MM.1S (cell line): ENCODE measurements at regions not wholly inside any gene's neighbourhood (a gene's known extent, or its start where the extent isn't known, plus 50 kb on each side); places are given as distances from the start of the nearest gene placed in this dataset.

Source experiments
- DNase-seq: peaks from one replicate; pipeline ENCODE4 v3.0.0-alpha.2; 2015
- H2AFZ ChIP-seq: fragments of 300-600 bp; sonication (generic); 2 replicates; pipeline ENCODE4 v1.6.0; 2016; ENCODE audit warnings: antibody characterized with exemption, low read length
- H3F3A ChIP-seq: fragments of 300-600 bp; sonication (generic); 2 replicates; pipeline ENCODE4 v1.6.1; 2016; ENCODE audit warnings: mild to moderate bottlenecking, antibody characterized with exemption, low read length, moderate library complexity, mixed read lengths; ENCODE audit not compliant: insufficient read depth
- H3K27ac ChIP-seq: fragments of 300-600 bp; sonication (generic); 2 replicates; pipeline ENCODE4 v1.5.1; 2016; ENCODE audit warnings: mild to moderate bottlenecking, low read length
- H3K27me3 ChIP-seq: fragments of 300-600 bp; sonication (generic); replicated peaks from 2 replicates; pipeline ENCODE4 v1.6.0; 2016; ENCODE audit warnings: low read length; ENCODE audit not compliant: insufficient read depth
- H3K36me3 ChIP-seq: fragments of 300-600 bp; sonication (generic); replicated peaks from 2 replicates; pipeline ENCODE4 v1.6.1; 2016; ENCODE audit warnings: mild to moderate bottlenecking, low read length, mixed read lengths; ENCODE audit not compliant: insufficient read depth
- H3K4me1 ChIP-seq: fragments of 300-600 bp; sonication (generic); 2 replicates; pipeline ENCODE4 v1.6.1; 2016; ENCODE audit warnings: low read length, mixed read lengths
- H3K4me2 ChIP-seq: fragments of 300-600 bp; sonication (generic); 2 replicates; pipeline ENCODE4 v1.6.0; 2016; ENCODE audit warnings: low read depth, low read length
- H3K4me3 ChIP-seq: fragments of 300-600 bp; sonication (generic); 2 replicates; pipeline ENCODE4 v1.5.1; 2016; ENCODE audit warnings: low read length, mixed read lengths
- H3K79me2 ChIP-seq: fragments of 300-600 bp; sonication (generic); 2 replicates; pipeline ENCODE4 v1.6.1; 2016; ENCODE audit warnings: mixed run types, low read length, mixed read lengths
- H3K9ac ChIP-seq: fragments of 300-600 bp; sonication (generic); 2 replicates; pipeline ENCODE4 v1.6.1; 2016; ENCODE audit warnings: low read length, mixed read lengths
- H3K9me2 ChIP-seq: fragments of 300-600 bp; sonication (generic); replicated peaks from 2 replicates; pipeline ENCODE4 v1.6.1; 2016; ENCODE audit warnings: mild to moderate bottlenecking, low read length, mixed read lengths; ENCODE audit not compliant: insufficient read depth
- H3K9me3 ChIP-seq: fragments of 300-600 bp; sonication (generic); replicated peaks from 2 replicates; pipeline ENCODE4 v1.6.1; 2016; ENCODE audit warnings: mild to moderate bottlenecking, low read length, mixed read lengths; ENCODE audit not compliant: insufficient read depth
- H4K20me1 ChIP-seq: fragments of 300-600 bp; sonication (generic); 2 replicates; pipeline ENCODE4 v1.6.1; 2016; ENCODE audit warnings: mild to moderate bottlenecking, low read length, moderate library complexity, mixed read lengths; ENCODE audit not compliant: insufficient read depth
- EZH2 ChIP-seq: fragments of 300-600 bp; sonication (generic); optimal IDR thresholded peaks from 2 replicates; pipeline ENCODE3; 2017; ENCODE audit warnings: low read depth, mild to moderate bottlenecking, antibody characterized with exemption, low read length, mixed read lengths
- EZH2phosphoT487 ChIP-seq: fragments of 300-600 bp; sonication (generic); IDR thresholded peaks from 2 replicates; pipeline ENCODE4 v1.6.1; 2018; ENCODE audit warnings: antibody characterized with exemption, low read length
- TF ChIP-seq, protein P1 (sequence below): fragments of 300-600 bp; sonication (generic); IDR thresholded peaks from 2 replicates; pipeline ENCODE4 v1.5.1; 2016; ENCODE audit warnings: antibody characterized with exemption, low read length, mixed read lengths

DNA sequence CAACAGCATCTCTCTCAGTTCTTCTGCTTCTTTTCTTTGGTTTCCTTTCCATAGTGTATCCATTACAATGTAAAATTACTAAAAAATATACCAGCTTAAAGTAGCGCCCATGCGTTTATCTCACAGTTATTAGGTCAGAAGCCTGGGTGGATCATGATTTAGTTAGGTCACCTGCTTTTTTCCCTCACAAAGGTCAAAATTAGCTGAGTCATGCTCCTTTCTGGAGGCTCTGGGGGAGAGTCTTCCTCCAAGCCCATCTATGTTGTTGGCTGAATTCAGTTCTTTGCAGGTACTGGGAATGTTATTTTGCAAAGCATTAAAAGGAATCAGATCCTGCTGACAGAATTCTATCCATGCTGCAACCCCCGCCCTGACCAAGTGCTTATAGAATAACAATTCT lies 101.6 kb upstream of the TMEM132C start:
- Histone ChIP-seq H3K27me3 (no peaks in the 10 kb centered on the region), H3K27ac (no peak overlapping the region), H3K9me2 (no peaks in the 10 kb centered on the region), H3K4me3 (no peak overlapping the region), H3K9me3 (no peaks in the 10 kb centered on the region), H3K36me3 (no peaks in the 10 kb centered on the region), H3K4me1 (no peaks in the 10 kb centered on the region), H2AFZ (no peak overlapping the region), H3F3A (no peaks in the 10 kb centered on the region), H3K79me2 (no peaks in the 10 kb centered on the region), H3K4me2 (no peak overlapping the region), H3K9ac (no peak overlapping the region), H4K20me1 (no peaks in the 10 kb centered on the region)
- no peak for DNase-seq
- TF ChIP-seq, protein P1, sequence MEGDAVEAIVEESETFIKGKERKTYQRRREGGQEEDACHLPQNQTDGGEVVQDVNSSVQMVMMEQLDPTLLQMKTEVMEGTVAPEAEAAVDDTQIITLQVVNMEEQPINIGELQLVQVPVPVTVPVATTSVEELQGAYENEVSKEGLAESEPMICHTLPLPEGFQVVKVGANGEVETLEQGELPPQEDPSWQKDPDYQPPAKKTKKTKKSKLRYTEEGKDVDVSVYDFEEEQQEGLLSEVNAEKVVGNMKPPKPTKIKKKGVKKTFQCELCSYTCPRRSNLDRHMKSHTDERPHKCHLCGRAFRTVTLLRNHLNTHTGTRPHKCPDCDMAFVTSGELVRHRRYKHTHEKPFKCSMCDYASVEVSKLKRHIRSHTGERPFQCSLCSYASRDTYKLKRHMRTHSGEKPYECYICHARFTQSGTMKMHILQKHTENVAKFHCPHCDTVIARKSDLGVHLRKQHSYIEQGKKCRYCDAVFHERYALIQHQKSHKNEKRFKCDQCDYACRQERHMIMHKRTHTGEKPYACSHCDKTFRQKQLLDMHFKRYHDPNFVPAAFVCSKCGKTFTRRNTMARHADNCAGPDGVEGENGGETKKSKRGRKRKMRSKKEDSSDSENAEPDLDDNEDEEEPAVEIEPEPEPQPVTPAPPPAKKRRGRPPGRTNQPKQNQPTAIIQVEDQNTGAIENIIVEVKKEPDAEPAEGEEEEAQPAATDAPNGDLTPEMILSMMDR, result no peak
- TF ChIP-seq EZH2 (no peak), EZH2phosphoT487 (no peak)

GRCh38 chr12:128168273-128168672 lies 98.7 kb upstream of the TMEM132C start:
- Histone ChIP-seq H3K4me1 (no peaks in the 10 kb centered on the region), H3K36me3 (no peaks in the 10 kb centered on the region), H3K9me2 (no peaks in the 10 kb centered on the region), H3F3A (no peaks in the 10 kb centered on the region), H4K20me1 (no peaks in the 10 kb centered on the region), H3K27me3 (no peaks in the 10 kb centered on the region), H3K27ac (no peak overlapping the region), H3K9me3 (no peaks in the 10 kb centered on the region), H2AFZ (no peak overlapping the region), H3K4me2 (no peak overlapping the region), H3K9ac (no peak overlapping the region), H3K4me3 (no peak overlapping the region), H3K79me2 (no peaks in the 10 kb centered on the region)
- DNase-seq, result no peak
- TF ChIP-seq EZH2 (no peak), EZH2phosphoT487 (no peak)
- TF ChIP-seq, protein P1, result no peak

GRCh38 chr12:128170181-128170580 lies 96.8 kb upstream of the TMEM132C start:
- H2AFZ ChIP-seq, result no peak overlapping the region
- no peak for DNase-seq
- H3K27me3 ChIP-seq, result no peaks in the 10 kb centered on the region
- no peaks in the 10 kb centered on the region for H3F3A ChIP-seq
- no peaks in the 10 kb centered on the region for H3K36me3 ChIP-seq
- H3K9me2 ChIP-seq, result no peaks in the 10 kb centered on the region
- no peaks in the 10 kb centered on the region for H3K9me3 ChIP-seq
- H3K79me2 ChIP-seq, result no peaks in the 10 kb centered on the region
- H3K27ac ChIP-seq, result no peak overlapping the region
- no peaks in the 10 kb centered on the region for H4K20me1 ChIP-seq
- H3K4me1 ChIP-seq, result no peaks in the 10 kb centered on the region
- H3K4me2 ChIP-seq, result no peak overlapping the region
- no peak overlapping the region for H3K4me3 ChIP-seq
- no peak overlapping the region for H3K9ac ChIP-seq
- TF ChIP-seq EZH2phosphoT487 (no peak), EZH2 (no peak)
- TF ChIP-seq, protein P1, result no peak
